ENCODE measurements at regions not wholly inside any gene's neighbourhood (a gene's known extent, or its start where the extent isn't known, plus 50 kb on each side); places are given as distances from the start of the nearest gene placed in this dataset.

GRCh38 chr4:82071951-82072350 lies 301.8 kb downstream of the HNRNPD start:
- no peak for DNase-seq (ENCODE audit: low spot score)
- H3K4me2 ChIP-seq: no peak overlapping the region
- H3K4me3 Mint-ChIP-seq: no peak overlapping the region
- no peak overlapping the region for H3K27ac Mint-ChIP-seq
- no peaks in the 10 kb centered on the region for H3K79me2 ChIP-seq (ENCODE audit: low read depth)
- H3K27ac ChIP-seq: no peak overlapping the region
- H3K4me1 ChIP-seq: peaks cover 8% of the 10 kb centered on the region
- H4K20me1 ChIP-seq (ENCODE audit: low read depth): no peaks in the 10 kb centered on the region
- no peaks in the 10 kb centered on the region for H3K27me3 ChIP-seq
- no peak overlapping the region for H3K4me3 ChIP-seq
- no peaks in the 10 kb centered on the region for H3K9me3 ChIP-seq (ENCODE audit: low read depth)
- H2AFZ ChIP-seq (replicated peaks): no peak overlapping the region
- no peaks in the 10 kb centered on the region for H3F3A ChIP-seq (ENCODE audit: low read depth)
- H3K9ac ChIP-seq: no peak overlapping the region
- no peaks in the 10 kb centered on the region for H3K36me3 ChIP-seq
- no peaks in the 10 kb centered on the region for H3K9me3 Mint-ChIP-seq
- no peaks in the 10 kb centered on the region for H3K36me3 Mint-ChIP-seq
- H3K4me1 Mint-ChIP-seq: no peaks in the 10 kb centered on the region
- H3K27me3 Mint-ChIP-seq (ENCODE audit: insufficient read depth, low read depth): no peaks in the 10 kb centered on the region
- TF ChIP-seq CTCF (IDR thresholded peaks at IDR 0.05) (no peak), EZH2phosphoT487 (IDR thresholded peaks at IDR 0.05) (no peak), EZH2 (IDR thresholded peaks at IDR 0.05) (no peak)

GRCh38 chr4:82069883-82070638 lies 303.7 kb downstream of the HNRNPD start:
- Histone ChIP-seq H3K36me3 (no peaks in the 10 kb centered on the region), H3K4me1 (peaks cover 8% of the 10 kb centered on the region), H3K9ac (no peak overlapping the region), H4K20me1 (ENCODE audit: low read depth) (no peaks in the 10 kb centered on the region), H3K9me3 (ENCODE audit: low read depth) (no peaks in the 10 kb centered on the region), H3K4me3 (no peak overlapping the region), H3K4me2 (no peak overlapping the region), H3K27ac (no peak overlapping the region), H3K27me3 (no peaks in the 10 kb centered on the region), H2AFZ (replicated peaks) (no peak overlapping the region), H3K79me2 (ENCODE audit: low read depth) (no peaks in the 10 kb centered on the region), H3F3A (ENCODE audit: low read depth) (no peaks in the 10 kb centered on the region)
- no peak overlapping the region for H3K4me3 Mint-ChIP-seq
- H3K9me3 Mint-ChIP-seq: no peaks in the 10 kb centered on the region
- no peak for DNase-seq (ENCODE audit: low spot score)
- TF ChIP-seq CTCF (IDR thresholded peaks at IDR 0.05): no peak
- TF ChIP-seq EZH2 (IDR thresholded peaks at IDR 0.05): no peak
- no peak for TF ChIP-seq EZH2phosphoT487 (IDR thresholded peaks at IDR 0.05)
- H3K27ac Mint-ChIP-seq: no peak overlapping the region
- H3K36me3 Mint-ChIP-seq: no peaks in the 10 kb centered on the region
- no peaks in the 10 kb centered on the region for H3K4me1 Mint-ChIP-seq
- no peaks in the 10 kb centered on the region for H3K27me3 Mint-ChIP-seq (ENCODE audit: insufficient read depth, low read depth)

- no peaks in the 10 kb centered on the region for H3K4me1 ChIP-seq
- no peak overlapping the region for H3K9ac ChIP-seq
- H3K27me3 ChIP-seq: no peaks in the 10 kb centered on the region
- Mint-ChIP-seq H3K4me1 (no peaks in the 10 kb centered on the region), H3K27me3 (ENCODE audit: insufficient read depth, low read depth) (no peaks in the 10 kb centered on the region), H3K4me3 (no peak overlapping the region), H3K27ac (no peak overlapping the region), H3K36me3 (no peaks in the 10 kb centered on the region), H3K9me3 (no peaks in the 10 kb centered on the region)
- no peaks in the 10 kb centered on the region for H3K79me2 ChIP-seq (ENCODE audit: low read depth)
- H3F3A ChIP-seq (ENCODE audit: low read depth): no peaks in the 10 kb centered on the region
- H3K4me2 ChIP-seq: no peak overlapping the region
- DNase-seq (ENCODE audit: low spot score): no peak
- TF ChIP-seq CTCF (IDR thresholded peaks at IDR 0.05) (no peak), EZH2phosphoT487 (IDR thresholded peaks at IDR 0.05) (no peak), EZH2 (IDR thresholded peaks at IDR 0.05) (no peak)
- H2AFZ ChIP-seq (replicated peaks): no peak overlapping the region
- H3K9me3 ChIP-seq (ENCODE audit: low read depth): no peaks in the 10 kb centered on the region
- no peaks in the 10 kb centered on the region for H3K36me3 ChIP-seq
- no peak overlapping the region for H3K4me3 ChIP-seq
- H4K20me1 ChIP-seq (ENCODE audit: low read depth): no peaks in the 10 kb centered on the region
- no peak overlapping the region for H3K27ac ChIP-seq
Measured at GRCh38 chr4:82063017-82063416, 310.8 kb downstream of the HNRNPD start.

All from neural progenitor cell (in vitro differentiated cells).